ENCODE measurements at regions not wholly inside any gene's neighbourhood (a gene's known extent, or its start where the extent isn't known, plus 50 kb on each side); places are given as distances from the start of the nearest gene placed in this dataset.

- TF ChIP-seq CTCF (conservative IDR thresholded peaks at IDR 0.05 in 1 of 2, IDR thresholded peaks at IDR 0.05 in 1 of 2; ENCODE audit: low read depth in 1 of 2, low read length in 2 of 2): no peak
- no peak for TF ChIP-seq EZH2 (IDR thresholded peaks at IDR 0.05; ENCODE audit: low read length, missing control alignments)
These were observed 61.9 kb upstream of the BNC1 start for GRCh38 chr15:83346342-83346741.

Measured in fibroblast of lung (primary cell).